Endothelial cell (in vitro differentiated cells): ENCODE measurements at regions not wholly inside any gene's neighbourhood (a gene's known extent, or its start where the extent isn't known, plus 50 kb on each side); places are given as distances from the start of the nearest gene placed in this dataset.
A peak's percentile ranks its signal among the peaks of the same experiment; 100 is the strongest.

ENCODE experiments used
- DNase-seq: peaks from one replicate; pipeline ENCODE4 v3.0.0; 2021; ENCODE audit warnings: low spot score
- H3K27ac Mint-ChIP-seq: one replicate; pipeline ENCODE4 v1.8.0; 2021; ENCODE audit warnings: mixed read lengths, inconsistent platforms; ENCODE audit not compliant: unreplicated experiment
- H3K27me3 Mint-ChIP-seq: one replicate; pipeline ENCODE4 v1.8.0; 2021; ENCODE audit warnings: mild to moderate bottlenecking, moderate library complexity, mixed read lengths, inconsistent platforms; ENCODE audit not compliant: unreplicated experiment
- H3K36me3 Mint-ChIP-seq: one replicate; pipeline ENCODE4 v1.8.0; 2021; ENCODE audit warnings: mild to moderate bottlenecking, low read depth, mixed read lengths, inconsistent platforms; ENCODE audit not compliant: unreplicated experiment
- H3K4me1 Mint-ChIP-seq: one replicate; pipeline ENCODE4 v1.8.0; 2021; ENCODE audit warnings: mild to moderate bottlenecking, mixed read lengths, inconsistent platforms; ENCODE audit not compliant: unreplicated experiment
- H3K4me3 Mint-ChIP-seq: one replicate; pipeline ENCODE4 v1.8.0; 2021; ENCODE audit warnings: mild to moderate bottlenecking, mixed read lengths, inconsistent platforms; ENCODE audit not compliant: unreplicated experiment
- H3K9me3 Mint-ChIP-seq: one replicate; pipeline ENCODE4 v1.8.0; 2021; ENCODE audit warnings: mixed read lengths, inconsistent platforms; ENCODE audit not compliant: unreplicated experiment
- CTCF ChIP-seq: fragments of 200-600 bp; sonication (generic); IDR thresholded peaks from one replicate; pipeline ENCODE4 v1.5.0; 2021; ENCODE audit warnings: antibody characterized with exemption; ENCODE audit not compliant: unreplicated experiment

- no peaks in the 10 kb centered on the region for H3K4me1 Mint-ChIP-seq
- no peaks in the 10 kb centered on the region for H3K9me3 Mint-ChIP-seq
- DNase-seq = no peak
- TF ChIP-seq CTCF = no peak
- H3K27ac Mint-ChIP-seq = no peak overlapping the region
- H3K27me3 Mint-ChIP-seq = peaks cover 2% of the 10 kb centered on the region
- H3K4me3 Mint-ChIP-seq = no peak overlapping the region
- H3K36me3 Mint-ChIP-seq = no peaks in the 10 kb centered on the region
Measured at GRCh38 chr6:27577922-27578321, 105.0 kb upstream of the ZNF184 start.

GRCh38 chr6:27575594-27576361 is 102.9 kb upstream of the ZNF184 start:
- DNase-seq = no peak
- H3K27ac Mint-ChIP-seq = no peak overlapping the region
- no peaks in the 10 kb centered on the region for H3K4me1 Mint-ChIP-seq
- no peaks in the 10 kb centered on the region for H3K27me3 Mint-ChIP-seq
- H3K36me3 Mint-ChIP-seq = no peaks in the 10 kb centered on the region
- H3K4me3 Mint-ChIP-seq = no peak overlapping the region
- TF ChIP-seq CTCF = no peak
- H3K9me3 Mint-ChIP-seq = no peaks in the 10 kb centered on the region

GRCh38 chr6:27568226-27568897 is 95.5 kb upstream of the ZNF184 start:
- H3K9me3 Mint-ChIP-seq = no peaks in the 10 kb centered on the region
- peaks cover 5% of the 10 kb centered on the region for H3K27me3 Mint-ChIP-seq
- H3K4me3 Mint-ChIP-seq = no peak overlapping the region
- no peak for DNase-seq
- no peaks in the 10 kb centered on the region for H3K36me3 Mint-ChIP-seq
- H3K27ac Mint-ChIP-seq = no peak overlapping the region
- H3K4me1 Mint-ChIP-seq = peaks cover 10% of the 10 kb centered on the region
- TF ChIP-seq CTCF = no peak

- H3K27ac Mint-ChIP-seq = no peak overlapping the region
- H3K9me3 Mint-ChIP-seq = no peaks in the 10 kb centered on the region
- peak overlapping the region; percentile 73 for H3K4me3 Mint-ChIP-seq
- peak; percentile 33 for TF ChIP-seq CTCF
- no peak for DNase-seq
- peaks cover 10% of the 10 kb centered on the region for H3K4me1 Mint-ChIP-seq
- H3K36me3 Mint-ChIP-seq = no peaks in the 10 kb centered on the region
- H3K27me3 Mint-ChIP-seq = peaks cover 5% of the 10 kb centered on the region
Measured at GRCh38 chr6:27565839-27566779, 93.2 kb upstream of the ZNF184 start.
